ENCODE measurements at regions not wholly inside any gene's neighbourhood (a gene's known extent, or its start where the extent isn't known, plus 50 kb on each side); places are given as distances from the start of the nearest gene placed in this dataset.

DNA sequence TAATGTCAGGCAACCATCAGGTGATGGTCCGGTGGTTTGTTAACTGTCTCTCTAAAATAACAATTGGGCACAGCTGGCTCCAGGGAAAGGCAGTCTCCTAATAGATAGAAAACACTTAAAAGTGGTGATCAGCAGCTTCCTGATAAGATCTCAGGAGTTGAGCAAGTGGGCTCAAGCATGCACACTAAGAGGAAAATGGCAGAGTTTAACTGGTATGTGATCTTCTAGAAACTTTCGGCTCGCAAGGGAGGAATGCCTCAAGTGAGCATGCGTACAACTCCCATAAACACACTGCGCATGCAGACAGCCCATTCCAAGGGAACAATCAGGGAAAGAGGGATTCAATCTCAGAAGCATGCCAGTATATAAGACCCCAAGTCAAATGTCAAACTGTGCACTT, 52.2 kb upstream of the VTCN1 start:
- TF ChIP-seq CTCF (conservative IDR thresholded peaks at IDR 0.05; ENCODE audit: low read depth, low read length) (no peak), EZH2phosphoT487 (IDR thresholded peaks at IDR 0.05; ENCODE audit: borderline replicate concordance, low read length) (no peak), EZH2 (IDR thresholded peaks at IDR 0.05; ENCODE audit: low read length, unreplicated experiment) (no peak)
